ENCODE measurements at regions not wholly inside any gene's neighbourhood (a gene's known extent, or its start where the extent isn't known, plus 50 kb on each side); places are given as distances from the start of the nearest gene placed in this dataset.

GRCh38 chr4:24240655-24241054, 343.7 kb downstream of the DHX15 start:
- TF ChIP-seq POLR2A (IDR thresholded peaks at IDR 0.05) (no peak), CTCF (IDR thresholded peaks at IDR 0.05) (no peak)
